ENCODE measurements at regions not wholly inside any gene's neighbourhood (a gene's known extent, or its start where the extent isn't known, plus 50 kb on each side); places are given as distances from the start of the nearest gene placed in this dataset.

DNA sequence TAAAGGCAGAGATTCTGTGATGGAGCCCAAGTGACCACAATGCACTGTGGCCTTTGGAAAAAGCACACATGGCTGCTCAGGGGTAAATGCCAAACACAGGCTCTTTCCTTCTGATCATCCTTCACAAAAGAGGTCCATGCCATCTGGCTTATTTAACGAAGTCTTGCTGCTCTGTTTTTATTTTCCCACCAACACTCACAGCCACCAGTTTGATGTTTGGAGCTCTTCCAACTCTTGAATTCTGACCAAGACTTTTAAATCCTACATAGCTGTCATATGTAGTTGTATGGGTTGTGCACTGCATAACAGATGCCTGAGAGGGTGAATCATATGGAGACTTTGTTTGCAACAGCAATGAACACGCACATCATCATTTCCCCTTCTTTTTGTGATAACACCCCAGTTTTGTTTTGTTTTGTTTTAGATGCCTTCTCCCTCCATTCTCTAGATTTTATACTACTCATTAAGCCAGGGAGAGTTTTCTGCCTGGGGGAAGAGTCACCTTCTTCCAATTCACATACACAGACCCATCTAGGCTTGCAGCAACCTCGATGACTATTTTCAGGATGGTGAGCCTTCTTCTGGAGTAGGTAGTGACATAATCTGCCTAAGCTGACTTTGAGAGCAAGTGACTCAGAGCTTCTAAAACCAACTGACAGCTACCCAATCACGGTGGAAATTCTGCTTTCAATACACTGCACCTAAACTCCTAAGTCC is 145.2 kb upstream of the WSCD2 start:
- DNase-seq (ENCODE audit: low read depth), result no peak
- TF ChIP-seq, protein P1, sequence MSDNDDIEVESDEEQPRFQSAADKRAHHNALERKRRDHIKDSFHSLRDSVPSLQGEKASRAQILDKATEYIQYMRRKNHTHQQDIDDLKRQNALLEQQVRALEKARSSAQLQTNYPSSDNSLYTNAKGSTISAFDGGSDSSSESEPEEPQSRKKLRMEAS (IDR thresholded peaks at IDR 0.05; ENCODE audit: low read depth, low read length), result no peak
- no peak for TF ChIP-seq POLR2A (IDR thresholded peaks at IDR 0.05; ENCODE audit: extremely low read depth, insufficient read length)
- TF ChIP-seq, protein P2, sequence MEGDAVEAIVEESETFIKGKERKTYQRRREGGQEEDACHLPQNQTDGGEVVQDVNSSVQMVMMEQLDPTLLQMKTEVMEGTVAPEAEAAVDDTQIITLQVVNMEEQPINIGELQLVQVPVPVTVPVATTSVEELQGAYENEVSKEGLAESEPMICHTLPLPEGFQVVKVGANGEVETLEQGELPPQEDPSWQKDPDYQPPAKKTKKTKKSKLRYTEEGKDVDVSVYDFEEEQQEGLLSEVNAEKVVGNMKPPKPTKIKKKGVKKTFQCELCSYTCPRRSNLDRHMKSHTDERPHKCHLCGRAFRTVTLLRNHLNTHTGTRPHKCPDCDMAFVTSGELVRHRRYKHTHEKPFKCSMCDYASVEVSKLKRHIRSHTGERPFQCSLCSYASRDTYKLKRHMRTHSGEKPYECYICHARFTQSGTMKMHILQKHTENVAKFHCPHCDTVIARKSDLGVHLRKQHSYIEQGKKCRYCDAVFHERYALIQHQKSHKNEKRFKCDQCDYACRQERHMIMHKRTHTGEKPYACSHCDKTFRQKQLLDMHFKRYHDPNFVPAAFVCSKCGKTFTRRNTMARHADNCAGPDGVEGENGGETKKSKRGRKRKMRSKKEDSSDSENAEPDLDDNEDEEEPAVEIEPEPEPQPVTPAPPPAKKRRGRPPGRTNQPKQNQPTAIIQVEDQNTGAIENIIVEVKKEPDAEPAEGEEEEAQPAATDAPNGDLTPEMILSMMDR (IDR thresholded peaks at IDR 0.05; ENCODE audit: low read depth, low read length), result no peak
- TF ChIP-seq MYC (IDR thresholded peaks at IDR 0.05; ENCODE audit: low read depth, low read length), result no peak
- no peak overlapping the region for H3K4me3 ChIP-seq (ENCODE audit: low read depth, low read length)

DNA sequence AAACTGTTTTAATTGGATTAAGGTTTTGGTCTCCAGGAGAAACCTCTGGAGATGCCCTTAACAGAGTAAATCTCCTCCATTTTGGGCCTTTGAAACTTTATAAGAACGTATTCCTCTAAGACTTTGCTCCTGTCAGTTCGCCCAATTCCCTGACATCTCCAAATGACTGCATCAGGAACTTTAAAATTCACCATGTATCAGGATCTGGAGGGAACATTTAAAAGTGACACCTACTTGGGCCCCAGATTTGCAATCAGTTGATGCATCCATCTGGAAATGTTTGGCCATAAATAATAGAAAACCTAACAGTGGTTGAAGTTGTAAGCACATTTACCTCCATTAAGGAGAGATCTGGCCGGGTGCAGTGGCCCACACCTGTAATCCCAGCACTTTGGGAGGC is 144.1 kb upstream of the WSCD2 start:
- TF ChIP-seq, protein P2 (IDR thresholded peaks at IDR 0.05; ENCODE audit: low read depth, low read length), result no peak
- TF ChIP-seq MYC (IDR thresholded peaks at IDR 0.05; ENCODE audit: low read depth, low read length) (no peak), POLR2A (IDR thresholded peaks at IDR 0.05; ENCODE audit: extremely low read depth, insufficient read length) (no peak)
- TF ChIP-seq, protein P1 (IDR thresholded peaks at IDR 0.05; ENCODE audit: low read depth, low read length), result no peak
- no peak for DNase-seq (ENCODE audit: low read depth)
- no peak overlapping the region for H3K4me3 ChIP-seq (ENCODE audit: low read depth, low read length)

DNA sequence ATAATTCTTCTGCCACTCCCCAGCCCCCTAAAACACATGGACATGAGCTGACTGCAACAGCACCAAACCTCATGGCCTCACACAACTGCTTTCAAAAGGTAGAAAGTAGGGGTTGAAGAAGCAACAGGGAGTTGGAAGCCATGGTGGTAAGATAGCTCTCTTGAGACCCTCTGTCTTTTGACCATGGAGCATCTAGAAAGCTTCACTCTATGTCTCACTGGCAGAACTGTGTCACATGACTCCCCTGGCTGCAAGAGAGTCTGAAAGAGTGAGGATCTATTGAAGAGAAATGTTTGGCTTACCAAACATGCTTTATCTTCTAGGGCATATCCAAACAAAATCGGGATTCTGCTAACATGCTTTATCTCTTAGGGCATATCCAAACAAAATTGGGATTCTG is 142.9 kb upstream of the WSCD2 start:
- no peak for TF ChIP-seq POLR2A (IDR thresholded peaks at IDR 0.05; ENCODE audit: extremely low read depth, insufficient read length)
- no peak for TF ChIP-seq MYC (IDR thresholded peaks at IDR 0.05; ENCODE audit: low read depth, low read length)
- TF ChIP-seq, protein P2 (IDR thresholded peaks at IDR 0.05; ENCODE audit: low read depth, low read length), result no peak
- TF ChIP-seq, protein P1 (IDR thresholded peaks at IDR 0.05; ENCODE audit: low read depth, low read length), result no peak
- no peak overlapping the region for H3K4me3 ChIP-seq (ENCODE audit: low read depth, low read length)
- DNase-seq (ENCODE audit: low read depth), result no peak

DNA sequence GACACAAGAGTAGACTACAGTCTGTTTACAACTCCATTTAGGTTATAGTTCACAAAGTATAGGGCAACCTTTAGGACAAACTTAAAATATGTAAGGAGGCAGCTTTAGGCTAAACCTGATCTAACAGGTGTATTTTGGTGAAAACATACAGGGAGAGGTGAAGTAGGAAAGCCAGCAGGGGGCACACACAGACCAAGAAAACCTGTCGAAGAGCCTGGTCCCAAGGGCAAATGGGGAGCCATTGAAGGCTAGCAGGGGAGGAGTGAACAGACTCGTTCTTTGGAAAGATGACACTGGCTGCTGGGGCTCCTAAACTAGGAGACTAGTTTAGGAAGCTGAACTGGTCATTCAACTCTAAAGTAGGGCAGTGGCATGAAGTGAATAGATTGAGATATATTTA is 138.8 kb upstream of the WSCD2 start:
- TF ChIP-seq POLR2A (IDR thresholded peaks at IDR 0.05; ENCODE audit: extremely low read depth, insufficient read length), result no peak
- TF ChIP-seq, protein P1 (IDR thresholded peaks at IDR 0.05; ENCODE audit: low read depth, low read length), result 0 out of 2 replicates have a peak, but pooled peaks have one; percentile 16
- TF ChIP-seq, protein P2 (IDR thresholded peaks at IDR 0.05; ENCODE audit: low read depth, low read length), result peak; percentile 45
- TF ChIP-seq MYC (IDR thresholded peaks at IDR 0.05; ENCODE audit: low read depth, low read length), result no peak
- no peak overlapping the region for H3K4me3 ChIP-seq (ENCODE audit: low read depth, low read length)
- peak; percentile 50 for DNase-seq (ENCODE audit: low read depth)

DNA sequence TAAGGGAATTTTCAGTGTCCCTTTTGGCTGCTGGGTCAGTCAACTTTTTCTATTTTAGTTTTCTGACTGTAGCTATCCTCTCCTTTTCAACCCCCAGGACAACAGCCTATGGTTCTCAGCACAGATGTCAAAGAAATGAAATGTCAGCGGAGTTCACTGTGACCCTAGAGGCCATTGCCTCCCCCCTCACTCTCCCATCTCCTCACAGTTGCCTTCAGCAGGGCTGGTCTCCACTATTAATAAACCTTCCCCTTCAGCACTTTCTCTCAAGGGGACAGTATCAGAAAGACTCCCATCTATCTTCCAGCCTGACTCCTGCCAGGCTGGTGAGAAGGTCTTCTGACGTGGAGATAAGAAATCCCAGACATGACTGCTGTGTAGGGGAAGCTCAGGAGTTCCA is 137.1 kb upstream of the WSCD2 start:
- no peak for DNase-seq (ENCODE audit: low read depth)
- TF ChIP-seq, protein P1 (IDR thresholded peaks at IDR 0.05; ENCODE audit: low read depth, low read length), result no peak
- TF ChIP-seq MYC (IDR thresholded peaks at IDR 0.05; ENCODE audit: low read depth, low read length) (no peak), POLR2A (IDR thresholded peaks at IDR 0.05; ENCODE audit: extremely low read depth, insufficient read length) (no peak)
- TF ChIP-seq, protein P2 (IDR thresholded peaks at IDR 0.05; ENCODE audit: low read depth, low read length), result no peak
- no peak overlapping the region for H3K4me3 ChIP-seq (ENCODE audit: low read depth, low read length)

Data from NB4 (cell line).